AG10803 (cell line): ENCODE measurements at regions not wholly inside any gene's neighbourhood (a gene's known extent, or its start where the extent isn't known, plus 50 kb on each side); places are given as distances from the start of the nearest gene placed in this dataset.

Source experiments
- DNase-seq: peaks from one replicate; pipeline ENCODE4 v3.0.0; 2010; ENCODE audit warnings: low read depth
- H3K4me3 ChIP-seq: 2 replicates; pipeline ENCODE4 v1.5.1; 2011; ENCODE audit warnings: mild to moderate bottlenecking, low read length, control low read depth
- TF ChIP-seq, protein P1 (sequence below): conservative IDR thresholded peaks from 2 replicates; pipeline ENCODE4 v1.5.1; 2011; ENCODE audit warnings: mild to moderate bottlenecking, low read length, control low read depth, inconsistent platforms

- no peak overlapping the region for H3K4me3 ChIP-seq
- no peak for DNase-seq
- TF ChIP-seq, protein P1, sequence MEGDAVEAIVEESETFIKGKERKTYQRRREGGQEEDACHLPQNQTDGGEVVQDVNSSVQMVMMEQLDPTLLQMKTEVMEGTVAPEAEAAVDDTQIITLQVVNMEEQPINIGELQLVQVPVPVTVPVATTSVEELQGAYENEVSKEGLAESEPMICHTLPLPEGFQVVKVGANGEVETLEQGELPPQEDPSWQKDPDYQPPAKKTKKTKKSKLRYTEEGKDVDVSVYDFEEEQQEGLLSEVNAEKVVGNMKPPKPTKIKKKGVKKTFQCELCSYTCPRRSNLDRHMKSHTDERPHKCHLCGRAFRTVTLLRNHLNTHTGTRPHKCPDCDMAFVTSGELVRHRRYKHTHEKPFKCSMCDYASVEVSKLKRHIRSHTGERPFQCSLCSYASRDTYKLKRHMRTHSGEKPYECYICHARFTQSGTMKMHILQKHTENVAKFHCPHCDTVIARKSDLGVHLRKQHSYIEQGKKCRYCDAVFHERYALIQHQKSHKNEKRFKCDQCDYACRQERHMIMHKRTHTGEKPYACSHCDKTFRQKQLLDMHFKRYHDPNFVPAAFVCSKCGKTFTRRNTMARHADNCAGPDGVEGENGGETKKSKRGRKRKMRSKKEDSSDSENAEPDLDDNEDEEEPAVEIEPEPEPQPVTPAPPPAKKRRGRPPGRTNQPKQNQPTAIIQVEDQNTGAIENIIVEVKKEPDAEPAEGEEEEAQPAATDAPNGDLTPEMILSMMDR: no peak
Measured at GRCh38 chr11:129317571-129317970, 58.1 kb upstream of the BARX2 start.

GRCh38 chr11:129316781-129317180, 58.9 kb upstream of the BARX2 start:
- no peak for DNase-seq
- no peak overlapping the region for H3K4me3 ChIP-seq
- TF ChIP-seq, protein P1: no peak

GRCh38 chr11:129315781-129316579, 59.7 kb upstream of the BARX2 start:
- H3K4me3 ChIP-seq: no peak overlapping the region
- no peak for DNase-seq
- TF ChIP-seq, protein P1: no peak

- H3K4me3 ChIP-seq: no peak overlapping the region
- no peak for DNase-seq
- TF ChIP-seq, protein P1: no peak
Measured at GRCh38 chr11:129314371-129314770, 61.3 kb upstream of the BARX2 start.

- no peak overlapping the region for H3K4me3 ChIP-seq
- peak; percentile 21 for DNase-seq
- TF ChIP-seq, protein P1: no peak
Measured at GRCh38 chr11:129313541-129314297, 61.9 kb upstream of the BARX2 start.

GRCh38 chr11:129312730-129313503, 62.7 kb upstream of the BARX2 start:
- H3K4me3 ChIP-seq: no peak overlapping the region
- no peak for DNase-seq
- TF ChIP-seq, protein P1: no peak
